Endothelial cell of umbilical vein (primary cell): ENCODE measurements at regions not wholly inside any gene's neighbourhood (a gene's known extent, or its start where the extent isn't known, plus 50 kb on each side); places are given as distances from the start of the nearest gene placed in this dataset.

Source experiments
- BruUV-seq: library from RNA; stranded (reverse); fragments of 400-500 nt; replicated peaks from 2 replicates; lab custom pipeline; 2021; lab: Mats Ljungman, UMichigan
- CTCF ChIA-PET: fragments of 300-600, 350-600 bp; sonication (Branson Sonifier 250); formaldehyde crosslinking; loops from one replicate; lab custom pipeline; 2021; ENCODE audit warnings: antibody characterized with exemption, inconsistent platforms; lab: Charles Lee
- POLR2A ChIA-PET: fragments of 300-600, 350-600 bp; sonication (Branson Sonifier 250); formaldehyde crosslinking; loops from one replicate; lab custom pipeline; 2021; ENCODE audit warnings: antibody characterized with exemption, inconsistent platforms; lab: Charles Lee
- DNase-seq: peaks from one replicate; pipeline ENCODE4 v3.0.0-alpha.2; 2011; ENCODE audit warnings: low read depth, low spot score
- FAIRE-seq: peaks from 2 replicates; lab custom pipeline; 2011; peaks lifted over from hg19 to GRCh38; lab: Jason Lieb, UNC
- H2AFZ ChIP-seq: 2 replicates; pipeline ENCODE4 v1.6.0; 2012; ENCODE audit warnings: low read depth, low read length, control low read depth, inconsistent platforms
- H3K27ac ChIP-seq: 2 replicates; pipeline ENCODE4 v1.5.1; 2011; ENCODE audit warnings: low read depth, mild to moderate bottlenecking, control low read depth, low read length, moderate library complexity; ENCODE audit not compliant: insufficient read depth
- H3K27me3 ChIP-seq, 2 experiments: 2 replicates each; pipeline versions ENCODE4 v1.6.0 to v1.6.1; 2011; ENCODE audit warnings: low read length in 2 of 2, mixed read lengths in 1 of 2; ENCODE audit not compliant: control insufficient read depth in 2 of 2, insufficient read depth in 2 of 2
- H3K36me3 ChIP-seq, 2 experiments: 2 replicates in 1 of 2; 3 replicates in 1 of 2; pipeline ENCODE4 v1.5.1; 2011; ENCODE audit warnings: low read length in 2 of 2, mild to moderate bottlenecking in 1 of 2, moderate library complexity in 1 of 2; ENCODE audit not compliant: control insufficient read depth in 2 of 2, insufficient read depth in 2 of 2; ENCODE audit errors: extremely low read depth in 1 of 2
- H3K4me1 ChIP-seq: 3 replicates; pipeline ENCODE4 v1.5.1; 2011; ENCODE audit warnings: mild to moderate bottlenecking, low read length; ENCODE audit not compliant: control insufficient read depth, insufficient read depth; ENCODE audit errors: extremely low read depth
- H3K4me2 ChIP-seq: 2 replicates; pipeline ENCODE4 v1.6.1; 2011; ENCODE audit warnings: low read length, control low read depth, mixed read lengths; ENCODE audit not compliant: insufficient read depth
- H3K4me3 ChIP-seq, 3 experiments: fragments of 200-600 bp in 1 of 3; sonication (generic), shearing (Covaris generic) in 1 of 3; replicated peaks in 1 of 3; 2 replicates each; pipeline ENCODE4 v1.5.1; 2011 to 2016; ENCODE audit warnings: control low read depth in 3 of 3, low read length in 3 of 3, mild to moderate bottlenecking in 2 of 3, inconsistent platforms in 1 of 3, low read depth in 1 of 3, moderate library complexity in 1 of 3; ENCODE audit not compliant: insufficient read depth in 1 of 3
- H3K79me2 ChIP-seq: 2 replicates; pipeline ENCODE4 v1.6.0; 2012; ENCODE audit warnings: low read length, inconsistent platforms; ENCODE audit not compliant: control insufficient read depth, insufficient read depth
- H3K9ac ChIP-seq: replicated peaks from 2 replicates; pipeline ENCODE3; 2011; ENCODE audit warnings: low read length, control low read depth; ENCODE audit not compliant: insufficient read depth; ENCODE audit errors: extremely low read depth
- H3K9me1 ChIP-seq: replicated peaks from 3 replicates; pipeline ENCODE4 v1.6.0; 2011; ENCODE audit warnings: mild to moderate bottlenecking, low read length; ENCODE audit not compliant: control insufficient read depth, insufficient read depth; ENCODE audit errors: extremely low read depth
- H3K9me3 ChIP-seq: replicated peaks from 2 replicates; pipeline ENCODE4 v1.5.1; 2012; ENCODE audit warnings: low read length, inconsistent platforms; ENCODE audit not compliant: control insufficient read depth, insufficient read depth
- H4K20me1 ChIP-seq: replicated peaks from 2 replicates; pipeline ENCODE3; 2011; ENCODE audit warnings: mild to moderate bottlenecking, low read length; ENCODE audit not compliant: control insufficient read depth, insufficient read depth; ENCODE audit errors: extremely low read depth
- EZH2 ChIP-seq: IDR thresholded peaks from 2 replicates; pipeline ENCODE4 v1.6.1; 2012; ENCODE audit warnings: borderline replicate concordance, low read depth, mild to moderate bottlenecking, moderate library complexity, low read length, inconsistent platforms; ENCODE audit not compliant: severe bottlenecking
- FOS ChIP-seq: IDR thresholded peaks from 2 replicates; pipeline ENCODE4 v1.6.1; 2011; ENCODE audit warnings: mild to moderate bottlenecking, low read length, moderate library complexity, borderline replicate concordance; ENCODE audit not compliant: insufficient read depth
- GATA2 ChIP-seq: IDR thresholded peaks from 2 replicates; pipeline ENCODE4 v1.7.0; 2011; ENCODE audit warnings: low read depth, mild to moderate bottlenecking, moderate library complexity, mixed read lengths, low read length; ENCODE audit not compliant: insufficient read length, insufficient read depth
- JUN ChIP-seq: IDR thresholded peaks from 2 replicates; pipeline ENCODE4 v1.6.1; 2011; ENCODE audit warnings: borderline replicate concordance, low read depth; ENCODE audit not compliant: insufficient read length, insufficient read depth
- MAX ChIP-seq: IDR thresholded peaks from 2 replicates; pipeline ENCODE4 v1.6.1; 2011; ENCODE audit not compliant: insufficient read depth, insufficient read length
- MYC ChIP-seq: IDR thresholded peaks from one replicate; pipeline ENCODE4 v1.6.1; 2011; ENCODE audit warnings: mild to moderate bottlenecking, low read depth, low read length
- POLR2A ChIP-seq: IDR thresholded peaks from 2 replicates; pipeline ENCODE4 v1.6.1; 2012; ENCODE audit warnings: low read depth, mild to moderate bottlenecking, control low read depth, low read length
- POLR2AphosphoS5 ChIP-seq: IDR thresholded peaks from 2 replicates; pipeline ENCODE4 v1.6.1; 2012; ENCODE audit warnings: low read depth, mild to moderate bottlenecking, control low read depth, low read length, moderate library complexity; ENCODE audit not compliant: insufficient read depth
- dilution Hi-C: fragments of 300-500 bp; cut with MboI; formaldehyde crosslinking; loops from one replicate; pipeline ENCODE4 v1.15.0; 2019; ENCODE audit warnings: low sequenced_read_pairs; ENCODE audit not compliant: extremely low pct_ligation_motif_present
- intact Hi-C: fragments of 100-400 bp; cut with micrococcal nuclease; formaldehyde crosslinking; loops from one replicate; pipeline ENCODE4 v1.10.0; 2022
- TF ChIP-seq, protein P1 (sequence below), 2 donors: IDR thresholded peaks; 1 replicate in 1 of 2; 2 replicates in 1 of 2; pipeline ENCODE4 v1.5.1; 2011; ENCODE audit warnings: low read length in 2 of 2, mild to moderate bottlenecking in 2 of 2, moderate library complexity in 2 of 2, control low read depth in 1 of 2, inconsistent platforms in 1 of 2, low read depth in 1 of 2; ENCODE audit not compliant: insufficient read depth in 1 of 2; ENCODE audit errors: extremely low read depth in 1 of 2

DNA sequence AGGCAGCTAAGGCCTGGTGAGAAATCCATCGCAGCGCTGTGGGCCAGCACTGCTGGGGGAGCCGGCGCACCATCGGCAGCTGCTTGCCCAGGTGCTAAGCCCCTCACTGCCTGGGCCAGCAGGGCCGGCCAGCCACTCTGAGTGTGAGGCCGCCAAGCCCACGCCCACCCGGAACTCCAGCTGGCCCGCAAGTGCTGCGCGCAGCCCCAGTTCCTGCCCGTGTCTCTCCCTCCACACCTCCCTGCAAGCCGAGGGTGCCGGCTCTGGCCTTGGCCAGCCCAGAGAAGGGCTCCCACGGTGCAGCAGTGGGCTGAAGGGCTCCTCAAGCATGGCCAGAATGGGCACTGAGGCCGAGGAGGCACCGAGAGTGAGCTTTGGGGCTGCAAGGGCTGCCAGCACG, 64.4 kb downstream of the EBNA1BP2 start:
- dilution Hi-C loops = no loop called here
- H3K9me1 ChIP-seq = no peaks in the 10 kb centered on the region
- ChIA-PET CTCF (no interaction called here), POLR2A (no interaction called here)
- no peaks in the 10 kb centered on the region for H3K79me2 ChIP-seq
- no peak overlapping the region for H3K4me2 ChIP-seq
- no peak overlapping the region for H2AFZ ChIP-seq
- H3K27me3 ChIP-seq = no peaks in the 10 kb centered on the region
- no peak overlapping the region for H3K9ac ChIP-seq
- no peak for DNase-seq
- TF ChIP-seq POLR2A (no peak), MAX (no peak), POLR2AphosphoS5 (no peak), MYC (no peak), EZH2 (no peak), FOS (no peak), GATA2 (no peak), JUN (no peak)
- TF ChIP-seq, protein P1, sequence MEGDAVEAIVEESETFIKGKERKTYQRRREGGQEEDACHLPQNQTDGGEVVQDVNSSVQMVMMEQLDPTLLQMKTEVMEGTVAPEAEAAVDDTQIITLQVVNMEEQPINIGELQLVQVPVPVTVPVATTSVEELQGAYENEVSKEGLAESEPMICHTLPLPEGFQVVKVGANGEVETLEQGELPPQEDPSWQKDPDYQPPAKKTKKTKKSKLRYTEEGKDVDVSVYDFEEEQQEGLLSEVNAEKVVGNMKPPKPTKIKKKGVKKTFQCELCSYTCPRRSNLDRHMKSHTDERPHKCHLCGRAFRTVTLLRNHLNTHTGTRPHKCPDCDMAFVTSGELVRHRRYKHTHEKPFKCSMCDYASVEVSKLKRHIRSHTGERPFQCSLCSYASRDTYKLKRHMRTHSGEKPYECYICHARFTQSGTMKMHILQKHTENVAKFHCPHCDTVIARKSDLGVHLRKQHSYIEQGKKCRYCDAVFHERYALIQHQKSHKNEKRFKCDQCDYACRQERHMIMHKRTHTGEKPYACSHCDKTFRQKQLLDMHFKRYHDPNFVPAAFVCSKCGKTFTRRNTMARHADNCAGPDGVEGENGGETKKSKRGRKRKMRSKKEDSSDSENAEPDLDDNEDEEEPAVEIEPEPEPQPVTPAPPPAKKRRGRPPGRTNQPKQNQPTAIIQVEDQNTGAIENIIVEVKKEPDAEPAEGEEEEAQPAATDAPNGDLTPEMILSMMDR (IDR thresholded peaks at IDR 0.05; ENCODE audit: extremely low read depth in 1 of 2, insufficient read depth in 1 of 2, low read depth in 1 of 2, low read length in 2 of 2) = no peak
- no peaks in the 10 kb centered on the region for H4K20me1 ChIP-seq
- FAIRE-seq = no peak
- H3K9me3 ChIP-seq = no peaks in the 10 kb centered on the region
- BruUV-seq = no TSS peak
- H3K36me3 ChIP-seq = no peaks in the 10 kb centered on the region
- H3K4me3 ChIP-seq = no peak overlapping the region
- H3K4me1 ChIP-seq = no peaks in the 10 kb centered on the region
- no peak overlapping the region for H3K27ac ChIP-seq
- intact Hi-C loops = no loop called here
